C4-2B (cell line): ENCODE measurements at regions not wholly inside any gene's neighbourhood (a gene's known extent, or its start where the extent isn't known, plus 50 kb on each side); places are given as distances from the start of the nearest gene placed in this dataset.
A peak's percentile ranks its signal among the peaks of the same experiment; 100 is the strongest.

Source experiments
- H3K27ac ChIP-seq: fragments of 450-650 bp; 2 replicates; pipeline ENCODE4 v1.5.1; 2017
- ZFX ChIP-seq: fragments of 450-650 bp; IDR thresholded peaks from 2 replicates; pipeline ENCODE4 v1.6.1; 2017
- TF ChIP-seq, protein P1 (sequence below): fragments of 450-650 bp; conservative IDR thresholded peaks from 2 replicates; pipeline ENCODE4 v1.5.1; 2017; ENCODE audit warnings: mild to moderate bottlenecking

DNA sequence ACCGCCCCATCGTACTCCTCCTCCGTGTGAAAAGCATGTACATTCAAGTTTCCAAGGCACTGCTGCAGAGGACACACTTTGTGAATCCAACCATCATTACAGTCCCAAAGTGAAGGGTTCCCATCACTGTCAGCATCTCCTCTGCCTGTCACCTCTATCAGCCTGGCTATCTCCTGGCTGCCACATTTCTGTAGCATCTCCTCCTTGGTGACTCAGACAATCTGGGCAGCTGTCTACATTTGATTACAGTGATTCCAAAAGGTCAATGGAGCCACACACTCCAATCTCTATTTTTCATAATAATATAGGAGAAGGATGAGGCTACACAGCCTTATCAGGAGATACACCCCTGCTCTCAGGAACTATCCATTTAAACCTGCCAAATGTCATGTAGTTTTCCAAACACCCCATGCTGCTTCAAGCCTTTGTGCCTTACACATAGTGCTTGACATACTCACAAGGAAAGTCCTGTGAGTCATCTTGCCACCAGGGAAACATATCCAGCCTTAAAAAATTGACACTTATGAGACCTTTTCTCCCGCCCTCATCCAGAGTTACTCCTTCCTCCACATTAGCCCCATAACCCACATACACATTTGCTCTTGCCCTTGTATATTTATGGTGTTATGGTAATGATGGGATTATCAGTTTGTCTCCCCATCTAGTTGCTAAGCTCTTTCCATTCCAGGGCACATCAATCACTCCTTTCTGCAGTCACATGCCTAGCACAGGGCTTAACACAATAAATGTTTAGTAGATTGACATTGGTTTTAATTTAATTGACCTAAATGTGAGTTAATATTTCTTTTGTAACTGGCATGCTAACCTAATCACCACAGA lies 250.1 kb upstream of the CDH5 start:
- H3K27ac ChIP-seq, result no peak overlapping the region
- TF ChIP-seq, protein P1, sequence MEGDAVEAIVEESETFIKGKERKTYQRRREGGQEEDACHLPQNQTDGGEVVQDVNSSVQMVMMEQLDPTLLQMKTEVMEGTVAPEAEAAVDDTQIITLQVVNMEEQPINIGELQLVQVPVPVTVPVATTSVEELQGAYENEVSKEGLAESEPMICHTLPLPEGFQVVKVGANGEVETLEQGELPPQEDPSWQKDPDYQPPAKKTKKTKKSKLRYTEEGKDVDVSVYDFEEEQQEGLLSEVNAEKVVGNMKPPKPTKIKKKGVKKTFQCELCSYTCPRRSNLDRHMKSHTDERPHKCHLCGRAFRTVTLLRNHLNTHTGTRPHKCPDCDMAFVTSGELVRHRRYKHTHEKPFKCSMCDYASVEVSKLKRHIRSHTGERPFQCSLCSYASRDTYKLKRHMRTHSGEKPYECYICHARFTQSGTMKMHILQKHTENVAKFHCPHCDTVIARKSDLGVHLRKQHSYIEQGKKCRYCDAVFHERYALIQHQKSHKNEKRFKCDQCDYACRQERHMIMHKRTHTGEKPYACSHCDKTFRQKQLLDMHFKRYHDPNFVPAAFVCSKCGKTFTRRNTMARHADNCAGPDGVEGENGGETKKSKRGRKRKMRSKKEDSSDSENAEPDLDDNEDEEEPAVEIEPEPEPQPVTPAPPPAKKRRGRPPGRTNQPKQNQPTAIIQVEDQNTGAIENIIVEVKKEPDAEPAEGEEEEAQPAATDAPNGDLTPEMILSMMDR, result no peak
- no peak for TF ChIP-seq ZFX

DNA sequence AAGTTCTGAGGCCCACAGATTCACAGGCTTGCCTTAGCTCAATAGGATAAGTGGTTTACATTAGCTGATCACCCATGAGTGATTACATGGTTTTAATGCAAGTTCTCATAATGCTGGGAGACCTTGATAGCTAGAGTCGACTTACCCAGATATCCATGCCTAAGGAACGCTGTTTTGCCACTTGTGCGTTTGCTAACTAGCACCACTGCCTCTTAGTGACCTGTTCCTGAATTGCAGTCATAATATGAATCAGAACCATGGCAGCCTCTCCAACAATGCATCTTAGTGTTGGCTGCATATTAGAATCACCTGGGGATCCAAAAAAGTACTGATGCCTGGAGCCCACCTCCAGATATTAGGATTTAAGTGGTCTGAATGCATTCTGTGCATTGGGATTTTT lies 251.1 kb upstream of the CDH5 start:
- TF ChIP-seq ZFX, result no peak
- TF ChIP-seq, protein P1, result peak; percentile 46
- H3K27ac ChIP-seq, result no peak overlapping the region

DNA sequence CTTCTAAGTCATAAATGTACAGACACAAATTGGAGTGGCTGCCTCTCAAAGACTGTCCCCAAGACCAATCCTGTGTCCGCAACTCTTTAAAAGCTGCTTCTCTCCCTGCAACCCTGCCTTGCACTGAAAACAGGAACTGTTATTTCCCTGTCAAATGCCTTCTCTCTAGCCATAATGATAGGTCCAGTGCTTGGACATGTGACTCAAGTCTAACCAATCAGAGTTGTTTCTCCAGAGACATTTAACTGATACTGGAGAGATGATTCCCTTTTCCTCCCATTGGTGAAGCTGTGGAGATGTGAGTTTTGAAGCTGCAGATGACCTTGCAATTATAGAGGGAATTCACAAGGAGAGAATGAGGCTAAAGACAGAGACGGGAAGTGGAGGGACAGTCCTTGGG lies 253.3 kb upstream of the CDH5 start:
- no peak overlapping the region for H3K27ac ChIP-seq
- TF ChIP-seq, protein P1, result no peak
- TF ChIP-seq ZFX, result no peak

DNA sequence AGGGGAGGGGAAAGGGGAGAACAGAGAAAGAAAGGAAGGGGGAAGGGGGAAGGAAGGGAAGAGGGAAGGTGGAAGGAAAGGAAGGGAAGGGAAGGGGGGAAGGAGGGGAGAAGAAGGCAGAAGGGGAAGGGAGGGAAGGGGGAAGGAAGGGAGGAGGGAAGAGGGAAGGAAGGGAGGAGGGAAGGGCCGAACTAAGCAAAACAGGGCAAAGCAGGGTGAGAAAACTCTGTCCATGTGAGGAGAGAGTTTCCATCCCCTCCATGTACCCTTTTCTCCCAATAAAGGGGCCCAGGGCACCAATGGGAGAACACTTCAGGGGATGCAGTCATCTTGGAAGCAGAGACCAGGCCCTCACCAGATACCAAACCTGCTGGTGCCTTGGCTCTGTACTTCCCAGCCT lies 256.8 kb upstream of the CDH5 start:
- no peak overlapping the region for H3K27ac ChIP-seq
- TF ChIP-seq ZFX, result no peak
- TF ChIP-seq, protein P1, result no peak

DNA sequence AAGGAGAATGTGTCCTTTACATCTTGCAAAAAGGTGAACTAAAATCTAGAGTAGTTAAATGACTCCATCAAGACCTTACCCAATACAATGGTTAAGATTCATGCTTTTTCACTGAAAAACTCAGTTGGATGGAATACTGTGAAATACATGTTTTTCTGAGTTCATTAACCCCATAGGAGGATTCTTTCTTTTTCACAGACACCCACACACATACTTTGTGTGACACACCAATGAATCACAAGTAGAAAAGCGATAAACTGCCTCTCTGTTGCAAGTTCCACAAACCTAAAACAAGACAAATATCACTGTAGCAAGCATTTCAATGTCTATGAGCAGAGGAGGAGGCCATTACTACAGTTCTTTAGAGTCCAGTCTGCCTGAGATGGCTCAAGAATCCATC lies 258.8 kb upstream of the CDH5 start:
- TF ChIP-seq, protein P1, result no peak
- TF ChIP-seq ZFX, result no peak
- H3K27ac ChIP-seq, result no peak overlapping the region

DNA sequence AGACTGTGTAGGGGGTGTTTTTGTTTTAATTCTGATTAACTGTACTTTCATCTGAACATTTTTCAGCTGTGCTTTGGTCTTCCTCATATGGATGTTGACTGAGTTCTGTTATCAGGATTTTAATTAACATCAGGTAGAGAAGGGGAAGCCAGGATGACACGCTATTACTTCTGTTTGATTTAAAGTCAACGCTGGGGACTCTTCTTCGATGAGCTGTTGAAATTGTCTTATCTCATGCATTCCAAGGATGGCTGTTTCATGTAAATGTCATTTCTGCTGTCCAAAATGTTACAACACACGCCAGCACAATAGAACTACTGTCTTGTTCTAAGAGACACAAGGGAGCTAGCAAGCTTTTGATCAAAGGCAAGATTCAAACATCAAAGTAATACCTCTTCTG lies 263.3 kb upstream of the CDH5 start:
- TF ChIP-seq, protein P1, result no peak
- TF ChIP-seq ZFX, result no peak

DNA sequence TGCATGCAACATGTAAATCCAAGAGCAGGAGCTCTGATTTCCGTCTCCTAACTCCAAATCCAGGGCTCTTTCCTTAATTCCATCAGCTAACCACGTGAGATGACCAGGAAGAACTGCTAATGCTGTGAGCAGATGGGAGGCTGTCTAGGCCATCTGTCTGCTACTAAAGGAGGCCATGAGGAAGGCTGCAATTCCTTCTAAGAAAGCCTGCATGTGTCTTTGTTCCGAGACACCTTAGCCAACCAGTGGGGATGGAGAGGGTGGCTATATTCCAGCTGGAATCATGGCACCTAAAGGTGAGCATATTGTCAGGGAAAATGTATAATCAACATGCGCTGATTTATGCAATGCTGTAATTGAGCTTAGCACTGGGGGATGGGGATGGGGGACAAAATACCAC lies 267.2 kb upstream of the CDH5 start:
- no peak for TF ChIP-seq ZFX
- TF ChIP-seq, protein P1, result no peak
- H3K27ac ChIP-seq, result no peak overlapping the region

More for the DNA sequence above, 263.3 kb upstream of the CDH5 start:
- H3K27ac ChIP-seq, result no peak overlapping the region
